Right renal cortex interstitium (tissue), 3 donors: ENCODE measurements at regions not wholly inside any gene's neighbourhood (a gene's known extent, or its start where the extent isn't known, plus 50 kb on each side); places are given as distances from the start of the nearest gene placed in this dataset.
A peak's percentile ranks its signal among the peaks of the same experiment; 100 is the strongest.

Experiments used
- DNase-seq, 3 donors: peaks; one replicate each; pipeline ENCODE4 v3.0.0-alpha.2; 2013; ENCODE audit warnings: low read depth in 3 of 3, low spot score in 2 of 3

DNA sequence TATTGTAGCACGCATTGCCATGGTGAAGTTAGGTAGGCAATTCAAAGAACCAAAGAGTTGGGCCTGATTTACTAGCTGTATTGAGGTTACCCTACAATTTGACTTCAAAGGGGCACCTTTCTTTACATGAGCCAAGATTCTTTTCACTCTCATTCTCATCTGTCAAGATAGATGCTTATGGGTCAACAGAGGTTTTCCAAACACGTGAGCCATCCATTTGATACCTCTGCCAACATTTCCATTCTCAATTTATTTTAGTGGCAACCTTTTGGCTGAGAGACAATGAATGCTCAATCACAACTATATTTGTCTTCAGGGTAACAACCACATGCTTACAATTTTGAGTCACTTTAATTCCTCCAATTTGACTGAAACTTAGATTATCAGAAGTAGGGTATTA is 370.6 kb upstream of the CDH20 start:
- no peak for DNase-seq

DNA sequence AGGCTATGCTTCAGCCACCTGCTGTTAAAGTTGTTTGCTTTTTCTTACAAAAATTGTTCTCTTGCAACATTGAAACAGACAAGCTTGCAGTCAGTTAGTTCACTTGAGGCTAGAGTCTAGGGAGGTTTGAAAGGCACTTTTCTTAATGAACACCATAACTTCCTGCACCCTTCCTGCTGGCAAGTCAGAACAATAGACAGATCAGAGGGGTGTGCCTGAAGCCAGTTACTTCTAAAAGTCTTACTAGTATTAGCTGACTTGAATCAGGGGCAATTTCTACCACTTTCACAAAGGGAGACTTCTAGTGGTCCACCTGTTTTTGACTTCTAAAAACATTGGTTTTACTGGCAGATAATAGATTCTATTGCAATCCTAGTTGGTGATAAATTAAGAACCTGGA is 367.4 kb upstream of the CDH20 start:
- DNase-seq: no peak

DNA sequence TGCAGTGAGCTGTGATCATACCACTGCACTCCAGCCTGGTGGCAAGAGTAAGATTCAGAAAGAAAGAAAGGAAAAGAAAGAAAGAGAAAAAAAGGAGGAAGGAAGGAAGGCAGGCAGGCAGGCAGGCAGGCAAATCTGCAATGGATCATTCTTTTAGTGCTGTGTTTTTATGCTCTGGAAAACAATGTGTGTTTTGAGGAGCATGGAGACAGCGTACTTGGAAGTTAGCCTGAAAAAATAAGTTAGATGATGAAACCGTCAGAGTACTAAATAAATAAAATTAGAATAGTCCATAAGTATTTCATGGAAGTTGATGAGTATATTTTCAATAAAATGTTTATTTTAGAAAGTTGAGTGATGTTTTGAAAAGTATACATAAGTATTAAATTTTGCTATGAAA is 366.4 kb upstream of the CDH20 start:
- DNase-seq: no peak

DNA sequence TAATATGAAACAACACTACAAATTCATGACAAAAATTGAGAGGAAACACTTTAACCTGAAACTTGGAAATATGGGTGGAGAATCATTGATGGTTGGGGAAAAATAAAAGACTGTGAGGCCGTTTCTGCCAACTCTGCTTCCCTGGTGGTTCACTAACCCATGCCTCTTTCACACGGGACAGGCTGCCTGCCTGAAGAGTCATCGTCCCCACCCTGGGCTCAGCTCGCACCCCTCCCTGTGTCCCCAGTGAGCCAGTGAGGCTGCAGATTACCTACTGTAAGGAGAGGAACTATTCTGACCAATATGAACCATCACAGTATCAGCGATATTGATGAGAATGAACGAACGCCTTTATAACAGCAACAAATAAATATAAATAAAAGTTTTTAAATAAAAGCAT is 357.8 kb upstream of the CDH20 start:
- DNase-seq: no peak

DNA sequence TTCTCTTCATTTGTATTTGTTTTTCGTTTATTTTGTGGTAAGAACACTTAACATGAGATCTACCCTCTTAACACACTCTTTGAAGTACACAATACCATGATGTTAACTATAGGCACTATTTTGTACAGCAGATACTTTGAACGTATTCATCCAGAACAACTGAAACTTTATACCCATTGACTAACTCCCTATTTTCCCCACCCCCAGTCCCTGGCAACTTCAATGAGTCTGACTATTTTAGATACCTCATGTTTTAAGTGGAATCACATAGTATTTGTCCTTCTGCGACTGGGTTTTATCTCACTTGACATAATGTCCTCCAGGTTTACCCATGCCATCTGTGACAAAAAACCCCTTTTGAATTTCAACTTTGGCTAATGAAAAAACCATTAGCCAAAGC is 356.3 kb upstream of the CDH20 start:
- DNase-seq: no peak

DNA sequence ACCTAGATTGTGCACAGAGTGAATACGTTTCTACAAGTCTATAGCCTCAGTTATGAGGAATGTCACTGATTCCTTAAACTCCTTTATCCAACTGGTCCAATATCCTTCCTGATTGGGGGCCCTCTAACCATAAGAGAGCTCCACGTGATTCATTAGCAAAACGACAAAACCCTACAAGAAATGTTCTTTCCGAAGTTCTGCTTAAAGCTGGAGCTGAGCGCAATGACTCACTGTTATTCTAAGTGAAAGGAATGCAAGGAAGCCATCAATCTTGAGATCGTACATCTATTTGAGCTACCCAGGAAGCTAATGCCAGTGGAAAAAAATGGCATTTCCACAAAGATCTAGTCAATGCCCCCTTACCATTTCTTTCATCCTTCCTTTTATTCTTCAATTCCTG is 354.9 kb upstream of the CDH20 start:
- no peak for DNase-seq

DNA sequence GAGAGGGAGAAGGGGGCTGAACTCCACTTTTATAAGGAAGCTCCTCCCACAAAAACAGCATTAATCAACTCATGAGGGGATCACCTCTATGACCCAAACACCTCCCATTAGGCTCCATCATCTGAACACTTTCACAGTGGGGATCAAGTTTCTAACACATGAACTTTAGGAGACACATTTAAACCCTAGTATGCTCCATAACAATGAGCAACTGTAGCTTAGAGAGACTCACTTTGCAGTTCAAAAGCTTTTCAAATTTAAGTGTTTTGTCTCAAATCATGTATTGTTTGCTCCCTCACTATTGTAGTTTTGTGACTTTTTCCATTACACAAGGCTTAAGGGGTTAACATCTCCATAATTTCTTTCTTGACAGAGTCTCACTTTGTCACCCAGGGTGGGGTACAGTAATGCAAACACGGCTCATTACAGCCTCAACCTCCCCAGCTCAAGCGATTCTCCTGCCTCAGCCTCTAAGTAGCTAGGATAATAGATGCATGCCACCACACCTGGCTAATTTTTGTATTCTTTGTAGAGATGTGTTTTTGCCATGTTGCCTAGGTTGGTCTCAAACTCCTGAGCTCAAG is 352.7 kb upstream of the CDH20 start:
- DNase-seq: no peak

DNA sequence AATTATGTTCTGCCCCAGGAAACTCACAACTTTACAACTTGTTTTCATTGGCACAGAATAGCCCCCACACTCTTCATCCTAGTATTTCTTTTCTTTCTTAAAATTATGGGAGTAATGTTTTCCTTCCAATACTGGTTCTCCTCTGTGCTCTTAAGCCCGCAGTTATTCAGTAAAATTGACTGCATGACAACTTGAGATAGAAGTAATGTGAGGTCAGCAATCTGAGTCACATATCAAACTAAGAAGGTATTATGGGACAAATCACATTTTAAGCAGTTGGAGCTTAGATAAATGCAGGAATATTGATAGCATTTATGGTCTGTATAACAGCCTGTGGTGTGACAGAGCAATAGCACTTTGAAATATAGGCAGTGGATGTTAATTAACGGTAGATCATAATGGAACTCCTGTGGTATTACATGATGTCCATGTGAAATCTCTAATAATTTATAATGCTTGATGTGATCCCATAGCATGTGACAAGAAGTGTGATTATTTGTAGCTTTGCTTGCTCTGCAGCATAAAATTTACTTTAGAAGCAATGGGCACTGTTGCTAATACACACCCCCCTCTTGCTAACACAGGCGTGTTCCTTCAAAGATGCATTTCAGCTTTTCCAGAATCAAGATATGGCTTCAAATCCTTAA is 351.4 kb upstream of the CDH20 start:
- DNase-seq: peak in 2 of 3 donors; percentile 47 to 57

GRCh38 chr18:60982329-60982695 is 350.9 kb upstream of the CDH20 start:
- DNase-seq: no peak

GRCh38 chr18:60982928-60983327 is 350.3 kb upstream of the CDH20 start:
- no peak for DNase-seq

DNA sequence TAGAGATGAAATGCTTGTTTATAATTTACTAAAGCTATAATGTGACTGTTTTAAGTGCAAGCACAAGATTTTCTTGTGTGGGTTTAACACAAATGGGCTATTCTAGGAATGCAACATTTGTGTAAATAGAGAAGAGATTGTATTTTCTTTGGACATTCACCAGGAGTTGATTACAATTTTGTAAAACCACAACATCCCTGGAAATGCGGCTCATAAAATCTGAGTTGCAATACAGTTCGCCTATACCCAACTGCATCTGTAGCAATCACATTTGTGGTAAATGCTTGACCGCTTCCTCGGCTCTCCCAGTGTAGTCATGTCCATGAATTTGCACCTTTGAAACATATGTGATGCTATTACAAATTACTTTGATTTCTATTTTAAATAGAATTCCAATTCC is 348.7 kb upstream of the CDH20 start:
- DNase-seq: no peak

DNA sequence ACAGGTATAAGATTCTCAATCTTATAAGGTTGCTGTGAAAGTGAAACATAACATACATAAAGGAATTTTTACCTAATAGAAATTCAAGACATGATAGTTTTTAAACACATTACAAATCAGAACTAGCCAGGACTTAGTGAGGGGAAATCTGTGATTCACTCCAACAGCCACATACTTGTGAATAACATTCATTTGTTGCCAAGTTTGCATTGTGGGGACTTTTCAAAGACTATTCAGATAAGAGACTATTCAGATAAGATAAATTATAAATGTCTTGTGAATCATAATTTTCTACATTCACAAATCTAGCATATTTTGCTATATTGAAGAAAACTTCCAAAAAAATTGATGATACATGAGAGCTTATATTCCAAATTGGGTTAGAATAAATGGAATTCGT is 345.3 kb upstream of the CDH20 start:
- DNase-seq: no peak

- no peak for DNase-seq
Measured at GRCh38 chr18:60996326-60996725, 336.9 kb upstream of the CDH20 start.

GRCh38 chr18:60996822-60997221 is 336.4 kb upstream of the CDH20 start:
- no peak for DNase-seq

DNA sequence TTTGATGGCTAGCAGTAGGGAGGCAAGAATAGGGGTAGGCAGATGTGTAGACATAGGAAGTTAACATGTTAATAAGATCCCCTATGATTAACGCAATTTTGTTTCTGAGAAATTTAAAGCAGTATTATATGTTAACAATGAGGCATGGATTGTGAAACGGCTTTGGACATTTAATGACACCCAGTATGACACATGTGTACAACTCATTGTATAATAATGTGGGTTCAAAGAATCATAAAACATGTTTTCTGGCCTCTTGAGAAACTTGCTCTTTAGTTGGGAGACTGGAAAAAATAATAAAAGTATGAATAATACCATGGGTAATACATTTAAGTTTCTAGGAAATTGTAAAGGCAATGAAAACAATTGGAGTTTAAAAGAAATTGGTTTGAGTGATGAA is 332.1 kb upstream of the CDH20 start:
- DNase-seq: no peak

GRCh38 chr18:61006687-61007224 is 326.5 kb upstream of the CDH20 start:
- DNase-seq: no peak

DNA sequence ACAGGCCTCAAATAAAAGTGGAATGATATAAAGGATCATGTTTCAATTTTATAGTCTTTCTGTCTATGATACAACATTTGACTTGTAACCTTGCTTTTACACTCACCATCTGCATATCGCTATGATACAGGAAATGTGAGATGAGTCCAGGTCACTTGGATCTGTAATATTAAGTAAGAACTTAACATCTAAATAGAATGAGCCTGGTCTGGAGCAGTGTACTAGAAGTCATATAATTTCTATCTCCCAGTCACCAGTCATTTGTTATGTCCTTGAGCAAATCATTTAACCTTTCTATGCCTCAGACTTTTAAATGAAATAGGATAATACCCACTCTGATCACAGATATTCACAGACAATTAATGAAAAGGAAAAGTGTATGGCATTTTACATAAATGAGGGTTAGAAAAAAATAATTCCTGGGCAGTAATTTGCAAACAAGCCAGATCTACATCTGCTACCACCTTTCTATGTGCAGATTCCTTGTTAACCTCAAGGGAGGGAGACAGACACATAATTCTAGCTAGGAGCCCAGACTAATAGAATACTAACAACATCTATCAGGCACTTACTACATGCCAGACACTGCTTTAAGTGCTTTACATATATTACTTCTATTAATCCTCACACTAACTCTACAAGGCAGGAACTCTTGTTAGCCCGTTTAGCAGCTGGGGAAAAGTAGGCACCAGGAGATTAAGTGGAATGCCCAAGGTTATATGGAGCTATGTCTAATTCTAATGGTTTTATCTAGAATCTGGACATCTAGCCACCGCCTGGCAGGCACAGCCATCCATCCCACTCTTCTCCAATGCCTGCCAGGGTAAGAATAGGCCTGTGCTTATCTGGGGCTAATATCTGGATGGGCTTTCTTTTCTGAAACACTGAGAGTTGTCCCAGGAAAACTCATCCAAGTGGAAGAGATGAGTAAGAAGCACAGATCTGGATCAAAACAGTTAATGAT is 313.6 kb upstream of the CDH20 start:
- DNase-seq: no peak

DNA sequence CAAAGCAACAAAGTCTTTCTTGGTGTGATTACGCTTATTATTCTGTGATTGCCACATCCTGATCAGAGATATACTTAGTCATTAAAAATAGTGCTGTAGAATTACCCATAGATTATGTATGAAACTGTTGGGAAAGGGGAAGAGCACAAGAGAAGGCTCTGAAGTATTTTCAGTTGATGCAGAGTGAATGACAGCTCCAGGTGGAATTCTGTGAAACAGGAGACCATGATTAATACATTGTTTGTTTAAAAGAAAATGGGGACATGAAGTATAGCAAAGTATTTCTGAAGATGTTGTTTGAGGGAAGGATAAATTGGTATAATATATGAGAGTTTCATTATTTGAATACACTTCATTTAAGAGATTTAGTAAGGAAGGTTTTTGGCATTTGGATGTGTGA is 307.6 kb upstream of the CDH20 start:
- DNase-seq: no peak

GRCh38 chr18:61031626-61032025 is 301.6 kb upstream of the CDH20 start:
- DNase-seq: no peak

- no peak for DNase-seq
Measured at GRCh38 chr18:61034580-61034979, 298.6 kb upstream of the CDH20 start.

DNA sequence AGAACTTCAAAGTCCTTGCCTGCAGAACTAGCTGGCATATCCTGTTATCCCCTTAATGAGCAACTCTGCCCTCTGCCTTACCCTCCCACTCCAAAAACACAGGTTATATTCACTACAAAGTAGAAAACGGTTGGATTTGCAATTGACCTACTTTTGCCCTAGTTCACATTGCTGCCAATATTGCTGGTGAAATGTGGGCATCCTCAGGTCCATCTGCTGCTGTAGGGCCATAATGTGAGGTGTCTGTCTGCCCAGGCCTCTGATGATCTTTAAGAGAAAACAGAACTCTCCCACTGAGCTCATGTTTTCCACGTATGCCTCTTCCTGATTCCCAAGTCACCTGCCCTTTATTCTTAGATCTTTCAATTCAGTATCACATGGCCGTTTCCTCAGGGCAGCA is 294.0 kb upstream of the CDH20 start:
- no peak for DNase-seq

DNA sequence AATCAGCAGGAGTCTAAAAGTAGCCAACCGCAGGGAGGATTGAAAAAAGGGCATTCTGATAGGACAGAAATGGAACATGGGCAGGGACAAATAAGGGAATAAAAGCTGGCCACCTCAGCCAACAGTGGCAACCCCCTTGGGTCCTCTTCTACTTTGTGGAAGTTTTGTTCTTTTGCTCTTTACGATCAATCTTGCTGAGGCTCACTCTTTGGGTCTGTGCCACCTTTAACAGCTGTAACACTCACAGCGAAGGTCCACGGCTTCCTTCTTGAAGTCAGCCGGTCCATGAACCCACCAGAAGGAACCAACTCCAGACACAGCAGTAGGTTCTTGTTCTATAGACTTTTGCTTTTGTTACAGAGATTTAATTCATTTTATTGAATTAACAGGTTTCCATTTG is 285.4 kb upstream of the CDH20 start:
- no peak for DNase-seq
